SK-N-SH treated with all-trans-retinoic acid at 6 μM for 48 hours (cell line): ENCODE measurements at regions not wholly inside any gene's neighbourhood (a gene's known extent, or its start where the extent isn't known, plus 50 kb on each side); places are given as distances from the start of the nearest gene placed in this dataset.

Experiments
- ARNTL ChIP-seq: fragments of 450-650 bp; formaldehyde crosslinking; IDR thresholded peaks from 2 replicates; pipeline ENCODE4 v1.5.0; 2020; ENCODE audit warnings: low read depth, mild to moderate bottlenecking, moderate library complexity, borderline replicate concordance
- BACH2 ChIP-seq: fragments of 250-450 bp; sonication (Bioruptor Pico); IDR thresholded peaks from 2 replicates; pipeline ENCODE4 v1.9.0; 2021; ENCODE audit warnings: mild to moderate bottlenecking, borderline replicate concordance
- GLIS3 ChIP-seq: fragments of 250-450 bp; sonication (Bioruptor Pico); IDR thresholded peaks from 2 replicates; pipeline ENCODE4 v1.5.0; 2020; ENCODE audit warnings: mild to moderate bottlenecking, moderate library complexity
- ISL1 ChIP-seq: fragments of 250-450 bp; sonication (Bioruptor Pico); IDR thresholded peaks from 2 replicates; pipeline ENCODE4 v2.1.2; 2022; ENCODE audit warnings: mild to moderate bottlenecking, moderate library complexity
- OSR1 ChIP-seq: fragments of 250-450 bp; sonication (Bioruptor Pico); IDR thresholded peaks from 2 replicates; pipeline ENCODE4 v1.8.0; 2022; ENCODE audit warnings: moderate library complexity, mild to moderate bottlenecking, inconsistent platforms
- RARB ChIP-seq: fragments of 250-450 bp; sonication (Bioruptor Pico); IDR thresholded peaks from 2 replicates; pipeline ENCODE4 v1.8.0; 2021; ENCODE audit warnings: mild to moderate bottlenecking, moderate library complexity
- TCF4 ChIP-seq: fragments of 250-450 bp; sonication (Bioruptor Pico); IDR thresholded peaks from 2 replicates; pipeline ENCODE4 v1.8.0; 2021; ENCODE audit warnings: mild to moderate bottlenecking, moderate library complexity, borderline replicate concordance
- TOX ChIP-seq: fragments of 250-450 bp; sonication (Bioruptor Pico); IDR thresholded peaks from 2 replicates; pipeline ENCODE4 v1.8.0; 2021; ENCODE audit warnings: mild to moderate bottlenecking, moderate library complexity, borderline replicate concordance
- ZC3H10 ChIP-seq: fragments of 250-450 bp; sonication (Bioruptor Pico); IDR thresholded peaks from 2 replicates; pipeline ENCODE4 v1.5.1; 2021; ENCODE audit warnings: mild to moderate bottlenecking, moderate library complexity
- ZFP3 ChIP-seq: fragments of 250-450 bp; sonication (Bioruptor Pico); IDR thresholded peaks from 2 replicates; pipeline ENCODE4 v1.5.0; 2020; ENCODE audit warnings: mild to moderate bottlenecking, moderate library complexity
- ZFP30 ChIP-seq: fragments of 450-650 bp; formaldehyde crosslinking; IDR thresholded peaks from 2 replicates; pipeline ENCODE4 v1.5.0; 2022; ENCODE audit warnings: mild to moderate bottlenecking, moderate library complexity
- ZNF565 ChIP-seq: fragments of 450-650 bp; formaldehyde crosslinking; conservative IDR thresholded peaks from 2 replicates; pipeline ENCODE4 v1.5.0; 2020; ENCODE audit warnings: low read depth, mild to moderate bottlenecking, moderate library complexity
- TF ChIP-seq, protein P1 (sequence below): fragments of 250-450 bp; sonication (Bioruptor Pico); IDR thresholded peaks from 2 replicates; pipeline ENCODE4 v1.5.1; 2020; ENCODE audit warnings: low read depth, mild to moderate bottlenecking, moderate library complexity
- TF ChIP-seq, protein P2 (sequence below): fragments of 250-450 bp; sonication (Bioruptor Pico); IDR thresholded peaks from 2 replicates; pipeline ENCODE4 v1.8.0; 2020; ENCODE audit warnings: mild to moderate bottlenecking, moderate library complexity, borderline replicate concordance

GRCh38 chr15:46331546-46331945 is 696.7 kb downstream of the SQOR start:
- TF ChIP-seq ZFP30 (CRISPR knock-in tag) (no peak), RARB (CRISPR knock-in tag) (no peak), ZC3H10 (no peak), ARNTL (CRISPR knock-in tag) (no peak), OSR1 (CRISPR knock-in tag) (no peak), ISL1 (CRISPR knock-in tag) (no peak), ZFP3 (CRISPR knock-in tag) (no peak), TCF4 (no peak), TOX (CRISPR knock-in tag) (no peak), ZNF565 (no peak), GLIS3 (CRISPR knock-in tag) (no peak), BACH2 (CRISPR knock-in tag) (no peak)
- TF ChIP-seq, protein P1, sequence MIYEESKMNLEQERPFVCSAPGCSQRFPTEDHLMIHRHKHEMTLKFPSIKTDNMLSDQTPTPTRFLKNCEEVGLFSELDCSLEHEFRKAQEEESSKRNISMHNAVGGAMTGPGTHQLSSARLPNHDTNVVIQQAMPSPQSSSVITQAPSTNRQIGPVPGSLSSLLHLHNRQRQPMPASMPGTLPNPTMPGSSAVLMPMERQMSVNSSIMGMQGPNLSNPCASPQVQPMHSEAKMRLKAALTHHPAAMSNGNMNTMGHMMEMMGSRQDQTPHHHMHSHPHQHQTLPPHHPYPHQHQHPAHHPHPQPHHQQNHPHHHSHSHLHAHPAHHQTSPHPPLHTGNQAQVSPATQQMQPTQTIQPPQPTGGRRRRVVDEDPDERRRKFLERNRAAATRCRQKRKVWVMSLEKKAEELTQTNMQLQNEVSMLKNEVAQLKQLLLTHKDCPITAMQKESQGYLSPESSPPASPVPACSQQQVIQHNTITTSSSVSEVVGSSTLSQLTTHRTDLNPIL (CRISPR knock-in tag): no peak
- TF ChIP-seq, protein P2, sequence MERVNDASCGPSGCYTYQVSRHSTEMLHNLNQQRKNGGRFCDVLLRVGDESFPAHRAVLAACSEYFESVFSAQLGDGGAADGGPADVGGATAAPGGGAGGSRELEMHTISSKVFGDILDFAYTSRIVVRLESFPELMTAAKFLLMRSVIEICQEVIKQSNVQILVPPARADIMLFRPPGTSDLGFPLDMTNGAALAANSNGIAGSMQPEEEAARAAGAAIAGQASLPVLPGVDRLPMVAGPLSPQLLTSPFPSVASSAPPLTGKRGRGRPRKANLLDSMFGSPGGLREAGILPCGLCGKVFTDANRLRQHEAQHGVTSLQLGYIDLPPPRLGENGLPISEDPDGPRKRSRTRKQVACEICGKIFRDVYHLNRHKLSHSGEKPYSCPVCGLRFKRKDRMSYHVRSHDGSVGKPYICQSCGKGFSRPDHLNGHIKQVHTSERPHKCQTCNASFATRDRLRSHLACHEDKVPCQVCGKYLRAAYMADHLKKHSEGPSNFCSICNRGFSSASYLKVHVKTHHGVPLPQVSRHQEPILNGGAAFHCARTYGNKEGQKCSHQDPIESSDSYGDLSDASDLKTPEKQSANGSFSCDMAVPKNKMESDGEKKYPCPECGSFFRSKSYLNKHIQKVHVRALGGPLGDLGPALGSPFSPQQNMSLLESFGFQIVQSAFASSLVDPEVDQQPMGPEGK (CRISPR knock-in tag): no peak
